RPMI8226 (cell line): ENCODE measurements at regions not wholly inside any gene's neighbourhood (a gene's known extent, or its start where the extent isn't known, plus 50 kb on each side); places are given as distances from the start of the nearest gene placed in this dataset.
"Not testable (repeated sequence)": the region's sequence is repeated elsewhere in the genome, so short reads cannot be mapped to it uniquely, and the experiment has no call there.

Experiments
- DNase-seq: peaks from one replicate; pipeline ENCODE4 v3.0.0-alpha.2; 2015

GRCh38 chr15:62653122-62653521, 389.4 kb upstream of the TPM1 start:
- DNase-seq = no peak

GRCh38 chr15:62656071-62656470, 386.5 kb upstream of the TPM1 start:
- DNase-seq = no peak

- DNase-seq = not testable (repeated sequence)
Measured at GRCh38 chr15:62657501-62657900, 385.0 kb upstream of the TPM1 start.

GRCh38 chr15:62658498-62658897, 384.0 kb upstream of the TPM1 start:
- DNase-seq = no peak

GRCh38 chr15:62663547-62663946, 379.0 kb upstream of the TPM1 start:
- no peak for DNase-seq

GRCh38 chr15:62665449-62665848, 377.1 kb upstream of the TPM1 start:
- DNase-seq = no peak

- no peak for DNase-seq
Measured at GRCh38 chr15:62666046-62666445, 376.5 kb upstream of the TPM1 start.

GRCh38 chr15:62672268-62672667, 370.3 kb upstream of the TPM1 start:
- DNase-seq = no peak

- no peak for DNase-seq
Measured at GRCh38 chr15:62676891-62677290, 365.7 kb upstream of the TPM1 start.

- DNase-seq = no peak
Measured at GRCh38 chr15:62681939-62682896, 360.3 kb upstream of the TPM1 start.

GRCh38 chr15:62683192-62683591, 359.4 kb upstream of the TPM1 start:
- DNase-seq = not testable (repeated sequence)

- no peak for DNase-seq
Measured at GRCh38 chr15:62684123-62684808, 358.3 kb upstream of the TPM1 start.

GRCh38 chr15:62691008-62691407, 351.5 kb upstream of the TPM1 start:
- DNase-seq = no peak

GRCh38 chr15:62697636-62698035, 344.9 kb upstream of the TPM1 start:
- DNase-seq = no peak

GRCh38 chr15:62698646-62699045, 343.9 kb upstream of the TPM1 start:
- no peak for DNase-seq

GRCh38 chr15:62706317-62706716, 336.2 kb upstream of the TPM1 start:
- no peak for DNase-seq

- no peak for DNase-seq
Measured at GRCh38 chr15:62708470-62708869, 334.1 kb upstream of the TPM1 start.

- DNase-seq = no peak
Measured at GRCh38 chr15:62709261-62709660, 333.3 kb upstream of the TPM1 start.

GRCh38 chr15:62711691-62712454, 330.7 kb upstream of the TPM1 start:
- DNase-seq = no peak

GRCh38 chr15:62712455-62712839, 330.1 kb upstream of the TPM1 start:
- no peak for DNase-seq

GRCh38 chr15:62715946-62716345, 326.6 kb upstream of the TPM1 start:
- no peak for DNase-seq

GRCh38 chr15:62717496-62717895, 325.1 kb upstream of the TPM1 start:
- no peak for DNase-seq

GRCh38 chr15:62719316-62719715, 323.2 kb upstream of the TPM1 start:
- no peak for DNase-seq
